H9 (cell line): ENCODE measurements at regions not wholly inside any gene's neighbourhood (a gene's known extent, or its start where the extent isn't known, plus 50 kb on each side); places are given as distances from the start of the nearest gene placed in this dataset.

Experiments used
- DNase-seq: peaks from one replicate; pipeline ENCODE4 v3.0.0-alpha.2; 2017
- H2AFZ ChIP-seq: one replicate; pipeline ENCODE4 v1.6.1; 2013; ENCODE audit warnings: mild to moderate bottlenecking, low read length, control low read depth, moderate library complexity
- H2AK5ac ChIP-seq: 2 replicates; pipeline ENCODE4 v1.6.1; 2013; ENCODE audit warnings: low read length, control low read depth, mixed read lengths; ENCODE audit not compliant: insufficient read length
- H2BK120ac ChIP-seq: one replicate; pipeline ENCODE4 v1.6.1; 2013; ENCODE audit warnings: low read depth, mild to moderate bottlenecking, low read length, control low read depth, inconsistent platforms; ENCODE audit not compliant: poor library complexity, severe bottlenecking
- H2BK12ac ChIP-seq: 2 replicates; pipeline ENCODE4 v1.6.1; 2013; ENCODE audit warnings: low read length, control low read depth, mixed read lengths, low read depth; ENCODE audit not compliant: insufficient read length
- H2BK15ac ChIP-seq: 2 replicates; pipeline ENCODE4 v1.6.1; 2013; ENCODE audit warnings: low read depth, low read length, control low read depth
- H2BK20ac ChIP-seq: one replicate; pipeline ENCODE4 v1.6.1; 2013; ENCODE audit warnings: low read depth, mild to moderate bottlenecking, low read length, control low read depth, inconsistent platforms; ENCODE audit not compliant: poor library complexity, severe bottlenecking
- H2BK5ac ChIP-seq: 2 replicates; pipeline ENCODE4 v1.6.1; 2013; ENCODE audit warnings: low read length, control low read depth, mixed read lengths; ENCODE audit not compliant: insufficient read length
- H3K14ac ChIP-seq: 2 replicates; pipeline ENCODE4 v1.6.1; 2013; ENCODE audit warnings: low read length, control low read depth; ENCODE audit not compliant: insufficient read depth
- H3K18ac ChIP-seq: 2 replicates; pipeline ENCODE4 v1.6.1; 2013; ENCODE audit warnings: low read depth, mild to moderate bottlenecking, mixed read lengths, low read length, control low read depth; ENCODE audit not compliant: insufficient read length
- H3K23ac ChIP-seq: 2 replicates; pipeline ENCODE4 v1.6.1; 2013; ENCODE audit warnings: low read length, control low read depth, mixed read lengths, low read depth; ENCODE audit not compliant: insufficient read length
- H3K23me2 ChIP-seq: 2 replicates; pipeline ENCODE4 v1.6.1; 2013; ENCODE audit warnings: low read depth, mild to moderate bottlenecking, mixed read lengths, low read length, control low read depth; ENCODE audit not compliant: insufficient read length, poor library complexity, severe bottlenecking
- H3K27ac ChIP-seq: 2 replicates; pipeline ENCODE4 v1.5.1; 2013; ENCODE audit warnings: low read length, control low read depth, mixed read lengths, low read depth; ENCODE audit not compliant: insufficient read length
- H3K27me3 ChIP-seq: 2 replicates; pipeline ENCODE4 v1.6.1; 2013; ENCODE audit warnings: low read length, control low read depth, inconsistent platforms; ENCODE audit not compliant: insufficient read depth
- H3K4ac ChIP-seq: 2 replicates; pipeline ENCODE4 v1.6.1; 2013; ENCODE audit warnings: low read depth, mild to moderate bottlenecking, control low read depth, inconsistent platforms, low read length, moderate library complexity
- H3K4me1 ChIP-seq: 2 replicates; pipeline ENCODE4 v1.6.1; 2013; ENCODE audit warnings: low read length, control low read depth, inconsistent platforms; ENCODE audit not compliant: insufficient read depth
- H3K4me2 ChIP-seq: 2 replicates; pipeline ENCODE4 v1.6.1; 2013; ENCODE audit warnings: low read length, control low read depth, mixed read lengths; ENCODE audit not compliant: insufficient read length, insufficient read depth
- H3K56ac ChIP-seq: 2 replicates; pipeline ENCODE4 v1.6.1; 2013; ENCODE audit warnings: low read depth, mild to moderate bottlenecking, mixed read lengths, low read length, control low read depth; ENCODE audit not compliant: insufficient read length
- H3K79me1 ChIP-seq: 2 replicates; pipeline ENCODE4 v1.6.1; 2013; ENCODE audit warnings: low read depth, mild to moderate bottlenecking, moderate library complexity, low read length, control low read depth, inconsistent platforms; ENCODE audit not compliant: insufficient read depth, poor library complexity, severe bottlenecking
- H3K79me2 ChIP-seq: 2 replicates; pipeline ENCODE4 v1.6.1; 2013; ENCODE audit warnings: low read length, control low read depth, inconsistent platforms; ENCODE audit not compliant: insufficient read depth
- H3K9ac ChIP-seq: 2 replicates; pipeline ENCODE4 v1.6.1; 2013; ENCODE audit warnings: low read length, control low read depth, mixed read lengths; ENCODE audit not compliant: insufficient read length; ENCODE audit errors: extremely low read depth
- H3K9me3 ChIP-seq: one replicate; pipeline ENCODE4 v1.6.1; 2013; ENCODE audit warnings: low read depth, low read length, inconsistent platforms; ENCODE audit not compliant: control insufficient read depth
- H3T11ph ChIP-seq: one replicate; pipeline ENCODE4 v1.6.1; 2013; ENCODE audit warnings: mild to moderate bottlenecking, low read length, control low read depth, inconsistent platforms
- H4K20me1 ChIP-seq: one replicate; pipeline ENCODE4 v1.6.1; 2013; ENCODE audit not compliant: control insufficient read depth, insufficient read length, insufficient read depth
- H4K5ac ChIP-seq: 2 replicates; pipeline ENCODE4 v1.6.1; 2013; ENCODE audit warnings: low read depth, mild to moderate bottlenecking, mixed read lengths, low read length, control low read depth; ENCODE audit not compliant: insufficient read length
- H4K8ac ChIP-seq: replicated peaks from 2 replicates; pipeline ENCODE4 v1.6.1; 2013; ENCODE audit warnings: low read length, control low read depth, mixed read lengths, low read depth; ENCODE audit not compliant: insufficient read length
- H4K91ac ChIP-seq: 2 replicates; pipeline ENCODE4 v1.6.1; 2013; ENCODE audit warnings: low read depth, mild to moderate bottlenecking, moderate library complexity, mixed read lengths, low read length, control low read depth; ENCODE audit not compliant: insufficient read length
- H3K27ac Mint-ChIP-seq, 3 experiments: 2 replicates in 2 of 3; 3 replicates in 1 of 3; pipeline ENCODE4 v1.8.0; 2020 to 2021; ENCODE audit warnings: mixed read lengths in 3 of 3, mild to moderate bottlenecking in 1 of 3, moderate library complexity in 1 of 3
- H3K27me3 Mint-ChIP-seq: 2 replicates; pipeline ENCODE4 v1.8.0; 2021; ENCODE audit warnings: low read depth, mild to moderate bottlenecking, moderate library complexity, mixed read lengths
- H3K36me3 Mint-ChIP-seq, 3 experiments: 2 replicates in 2 of 3; 3 replicates in 1 of 3; pipeline ENCODE4 v1.8.0; 2020 to 2021; ENCODE audit warnings: low read depth in 3 of 3, mixed read lengths in 3 of 3; ENCODE audit not compliant: insufficient read depth in 1 of 3
- H3K4me1 Mint-ChIP-seq, 2 experiments: 2 replicates each; pipeline ENCODE4 v1.8.0; 2020; ENCODE audit warnings: mixed read lengths in 2 of 2
- H3K4me3 Mint-ChIP-seq, 2 experiments: 2 replicates in 1 of 2; 3 replicates in 1 of 2; pipeline ENCODE4 v1.8.0; 2020 to 2021; ENCODE audit warnings: mild to moderate bottlenecking in 2 of 2, mixed read lengths in 2 of 2, moderate library complexity in 1 of 2
- H3K9me3 Mint-ChIP-seq, 2 experiments: 2 replicates in 1 of 2; 3 replicates in 1 of 2; pipeline ENCODE4 v1.8.0; 2020; ENCODE audit warnings: mild to moderate bottlenecking in 2 of 2, mixed read lengths in 2 of 2, moderate library complexity in 1 of 2
- CTCF ChIP-seq: fragments of 200-600 bp; sonication (generic); conservative IDR thresholded peaks from 3 replicates; pipeline ENCODE4 v1.8.0; 2021; ENCODE audit warnings: antibody characterized with exemption, mild to moderate bottlenecking
- WGBS: extraction: QIAGEN DNeasy Blood & Tissue Kit; methylation state at CpG from one replicate; pipeline ENCODE4 v1.1.7; 2013; ENCODE audit warnings: missing lambda C conversion rate, low lambda C conversion rate, mixed read lengths; ENCODE audit not compliant: insufficient read length; ENCODE audit errors: extremely low coverage; 5-methylcytosine and 5-hydroxymethylcytosine counted together

- no CpG with 5 or more reads among the region's 1 CpG for WGBS
Measured at GRCh38 chr15:62449638-62450037, 284.6 kb upstream of the C2CD4B start.

More at GRCh38 chr15:62449638-62450037, 284.6 kb upstream of the C2CD4B start:
- Histone ChIP-seq H3K27ac (no peak overlapping the region), H4K20me1 (no peaks in the 10 kb centered on the region), H2BK5ac (no peak overlapping the region), H4K8ac (no peak overlapping the region), H3T11ph (no peak overlapping the region), H3K9me3 (no peaks in the 10 kb centered on the region), H3K23ac (no peak overlapping the region), H2BK20ac (no peak overlapping the region), H3K14ac (no peak overlapping the region), H3K56ac (no peak overlapping the region), H3K4me2 (no peak overlapping the region), H2BK15ac (no peak overlapping the region), H2BK12ac (no peak overlapping the region), H4K91ac (no peak overlapping the region), H3K79me1 (no peaks in the 10 kb centered on the region), H3K79me2 (no peaks in the 10 kb centered on the region), H3K4ac (no peak overlapping the region), H3K18ac (no peak overlapping the region), H3K4me1 (peaks cover 16% of the 10 kb centered on the region), H2AK5ac (no peak overlapping the region), H3K23me2 (no peaks in the 10 kb centered on the region), H3K27me3 (no peaks in the 10 kb centered on the region), H2AFZ (no peak overlapping the region), H4K5ac (no peak overlapping the region), H3K9ac (no peak overlapping the region), H2BK120ac (no peak overlapping the region)
- Mint-ChIP-seq H3K36me3 (no peaks in the 10 kb centered on the region), H3K4me1 (peaks cover 57% of the 10 kb centered on the region in 2 experiments), H3K9me3 (no peaks in the 10 kb centered on the region), H3K4me3 (no peak overlapping the region), H3K27ac (peak overlapping the region in 1 of 3 experiments; percentile 33; a peak in 1 of 7 replicates), H3K27me3 (peaks cover 5% of the 10 kb centered on the region)
- no peak for DNase-seq
- TF ChIP-seq CTCF: no peak
